ENCODE measurements at regions not wholly inside any gene's neighbourhood (a gene's known extent, or its start where the extent isn't known, plus 50 kb on each side); places are given as distances from the start of the nearest gene placed in this dataset.

- no peak for DNase-seq
Measured at GRCh38 chr5:88144219-88145001, 124.2 kb downstream of the TMEM161B start.

DNA sequence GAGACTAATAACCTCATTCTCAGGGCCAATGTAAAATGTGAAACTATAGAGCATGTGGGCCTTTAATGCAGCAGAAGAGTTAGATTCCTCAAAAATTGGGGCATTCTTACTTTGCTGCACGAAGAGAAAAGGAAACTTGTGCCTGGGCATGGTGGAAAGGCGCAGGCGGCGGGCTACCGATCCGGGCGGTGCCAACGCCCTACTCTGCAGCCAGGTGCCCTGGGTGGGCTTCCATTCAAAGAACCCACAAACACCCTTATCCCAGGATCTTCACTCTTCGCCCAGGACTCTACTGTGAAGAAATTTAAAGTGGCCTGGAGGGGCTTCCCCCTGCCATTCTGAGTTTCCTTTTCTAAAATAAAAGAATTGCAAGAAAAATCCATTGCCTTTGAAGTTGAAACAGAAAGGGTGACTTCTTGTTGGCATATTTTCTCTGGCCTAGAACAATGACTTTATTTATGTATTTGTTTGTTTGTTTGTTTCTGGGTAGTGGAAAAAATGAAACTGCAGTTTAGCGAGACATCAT lies 124.9 kb downstream of the TMEM161B start:
- no peak for DNase-seq

- no peak for DNase-seq
Measured at GRCh38 chr5:88142886-88143692, 125.6 kb downstream of the TMEM161B start.

DNA sequence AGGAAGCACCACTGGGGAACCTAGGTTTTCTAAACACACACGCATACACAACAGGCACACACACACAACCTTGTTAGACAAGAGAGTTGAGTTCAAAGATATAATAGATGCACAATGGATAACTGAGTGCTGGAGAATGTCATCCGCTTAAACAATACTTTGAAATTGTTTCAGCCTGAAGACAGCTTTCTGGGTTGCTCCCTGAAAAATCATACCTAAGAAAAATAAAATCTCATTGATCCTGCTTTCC lies 126.1 kb downstream of the TMEM161B start:
- DNase-seq = no peak

DNA sequence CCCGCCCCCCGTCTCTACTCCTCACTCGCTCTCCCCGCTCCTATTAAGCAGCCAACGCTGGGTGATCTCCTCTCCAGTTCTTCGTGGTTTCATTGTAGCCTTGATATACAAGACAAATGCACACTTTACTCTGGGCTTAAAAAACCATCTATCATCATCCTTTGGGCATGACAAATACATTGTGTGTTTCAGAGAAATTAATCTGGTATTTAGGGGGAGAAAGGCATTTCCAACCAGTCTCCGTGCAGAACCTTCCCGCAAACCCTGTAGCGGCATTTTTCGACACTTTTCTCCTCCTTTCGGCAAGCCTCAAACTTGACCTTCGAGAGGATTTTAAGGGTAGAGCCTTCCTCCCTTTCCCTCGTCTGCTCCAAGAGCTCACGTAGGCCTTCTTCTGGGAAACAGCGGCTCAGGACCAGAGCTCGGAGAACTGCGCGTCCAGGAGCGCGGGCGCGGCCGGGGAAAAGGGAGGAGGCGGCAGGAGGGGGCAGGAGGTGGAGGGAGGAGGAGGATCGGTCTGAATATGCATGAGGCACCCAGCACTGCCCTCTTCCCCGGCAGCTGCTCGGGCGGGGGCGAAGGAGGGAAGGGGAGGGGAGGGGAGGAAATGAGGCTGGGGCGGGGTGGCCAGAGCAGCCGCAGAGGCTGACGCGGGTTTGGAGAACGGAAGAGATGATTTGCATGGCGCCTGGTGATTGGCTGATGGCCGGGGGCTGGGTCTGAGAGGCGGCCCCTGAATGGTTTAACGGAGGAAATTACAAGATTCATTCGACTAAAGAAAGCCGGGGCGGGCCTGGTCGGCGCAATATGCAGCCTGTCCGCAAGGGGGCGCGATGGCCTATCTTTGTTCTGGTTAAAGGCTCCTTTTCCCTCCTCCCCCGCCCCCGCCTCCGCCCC lies 127.5 kb downstream of the TMEM161B start:
- peak; percentile 94 for DNase-seq

GRCh38 chr5:88140396-88140855 lies 128.2 kb downstream of the TMEM161B start:
- no peak for DNase-seq

DNA sequence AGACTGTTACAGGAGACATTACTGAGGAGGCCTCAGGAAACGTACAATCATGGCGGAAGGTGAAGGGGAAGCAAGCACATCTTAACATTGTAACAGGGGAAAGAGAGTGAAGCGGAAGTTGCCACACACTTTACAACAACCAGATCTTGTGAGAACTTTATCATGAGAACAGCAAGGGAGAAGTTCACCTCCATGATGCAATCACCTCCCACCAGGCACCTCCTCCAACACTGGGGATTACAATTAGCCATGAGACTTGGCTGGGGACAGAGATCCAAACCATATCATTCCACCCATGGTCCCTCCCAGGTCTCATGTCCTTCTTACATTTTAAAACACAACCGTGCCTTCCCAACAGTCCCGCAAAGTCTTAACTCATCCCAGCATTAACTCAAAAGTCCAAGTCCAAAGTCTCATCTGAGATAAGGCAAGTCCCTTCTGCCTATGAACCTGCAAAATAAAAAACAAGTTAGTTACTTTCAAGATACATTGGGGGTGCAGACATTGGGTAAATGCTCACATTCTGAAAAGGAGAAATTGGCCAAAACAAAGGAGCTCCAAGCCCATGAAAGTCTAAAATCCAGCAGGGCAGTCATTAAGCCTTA lies 138.3 kb downstream of the TMEM161B start:
- DNase-seq = no peak

DNA sequence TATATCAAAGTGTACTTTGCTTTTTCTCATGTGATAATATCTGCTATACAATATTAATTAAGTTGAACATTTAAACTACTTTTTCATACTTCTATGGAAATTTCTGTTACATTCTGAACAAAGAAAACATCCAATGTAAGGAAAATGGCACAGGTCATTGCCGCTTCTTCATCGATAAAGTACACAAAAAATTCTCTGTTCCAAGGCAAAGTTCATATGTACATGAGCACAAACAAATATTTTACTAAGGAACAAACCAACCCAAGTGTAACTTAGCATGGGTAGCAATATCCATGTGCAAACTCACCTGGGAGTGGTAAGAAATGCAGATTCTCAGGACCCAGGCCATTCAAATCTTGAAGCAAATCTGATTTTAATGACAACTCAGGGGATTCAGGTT lies 139.8 kb downstream of the TMEM161B start:
- no peak for DNase-seq

GRCh38 chr5:88119535-88120125 lies 149.0 kb downstream of the TMEM161B start:
- DNase-seq = no peak

GRCh38 chr5:88118179-88118578 lies 150.5 kb downstream of the TMEM161B start:
- no peak for DNase-seq

GRCh38 chr5:88117546-88117945 lies 151.1 kb downstream of the TMEM161B start:
- DNase-seq = no peak

DNA sequence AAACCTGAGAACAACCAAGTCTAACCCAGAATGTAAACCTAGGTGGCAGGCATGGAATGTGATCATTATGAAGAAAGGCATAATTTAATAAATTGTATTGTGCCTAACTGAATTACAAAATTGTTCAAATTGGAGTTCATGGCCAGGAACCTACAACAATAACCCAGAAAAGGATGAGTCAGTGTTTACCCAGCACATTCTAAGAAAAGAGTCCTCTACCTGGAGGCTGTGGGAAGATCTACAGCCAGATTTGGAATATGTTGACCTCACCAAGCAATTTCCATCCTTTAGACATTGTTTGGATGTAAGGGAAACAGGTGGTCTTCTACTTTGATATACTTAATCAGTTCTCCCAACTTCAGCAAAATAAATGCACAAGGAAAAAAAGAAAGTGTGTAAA lies 152.2 kb downstream of the TMEM161B start:
- DNase-seq = no peak

DNA sequence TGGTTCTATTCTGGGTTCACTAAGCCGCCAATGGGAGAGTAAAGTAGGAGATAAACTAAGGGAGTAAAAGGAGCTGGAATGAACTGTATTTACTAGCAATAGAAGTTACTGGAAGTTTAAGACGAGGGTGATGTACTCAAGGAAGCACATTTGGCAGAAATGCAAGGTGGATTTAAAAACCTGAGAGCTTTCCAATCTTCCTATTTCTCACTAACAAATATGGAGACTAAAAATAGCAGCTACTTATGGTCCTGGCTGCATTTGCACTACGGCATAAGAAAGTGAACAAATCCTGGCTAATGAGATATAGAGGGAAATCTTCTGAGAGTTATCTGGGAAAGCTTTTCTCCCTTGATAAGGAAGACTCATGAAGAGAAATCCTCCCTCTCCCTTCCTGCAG lies 153.4 kb downstream of the TMEM161B start:
- DNase-seq = no peak

GRCh38 chr5:88113429-88113828 lies 155.2 kb downstream of the TMEM161B start:
- DNase-seq = no peak

DNA sequence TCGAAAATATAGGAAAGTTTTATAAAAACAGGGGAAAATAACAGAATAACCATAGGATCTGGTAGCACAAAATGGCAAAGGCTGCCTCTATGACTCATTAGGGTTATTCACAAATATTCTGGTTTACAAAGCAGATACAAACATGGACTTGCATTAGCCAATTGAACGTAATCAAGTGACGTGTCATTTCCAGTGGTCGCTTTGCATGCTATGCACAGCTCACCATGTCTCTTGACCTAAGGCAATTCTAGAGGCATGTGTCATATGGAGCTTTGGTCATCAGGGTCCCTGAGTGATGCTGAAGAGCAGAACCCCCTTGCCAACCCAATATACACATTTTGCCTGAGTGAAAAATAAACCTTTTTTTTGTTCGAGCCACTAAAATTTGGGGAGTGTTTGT lies 158.8 kb downstream of the TMEM161B start:
- DNase-seq = no peak

DNA sequence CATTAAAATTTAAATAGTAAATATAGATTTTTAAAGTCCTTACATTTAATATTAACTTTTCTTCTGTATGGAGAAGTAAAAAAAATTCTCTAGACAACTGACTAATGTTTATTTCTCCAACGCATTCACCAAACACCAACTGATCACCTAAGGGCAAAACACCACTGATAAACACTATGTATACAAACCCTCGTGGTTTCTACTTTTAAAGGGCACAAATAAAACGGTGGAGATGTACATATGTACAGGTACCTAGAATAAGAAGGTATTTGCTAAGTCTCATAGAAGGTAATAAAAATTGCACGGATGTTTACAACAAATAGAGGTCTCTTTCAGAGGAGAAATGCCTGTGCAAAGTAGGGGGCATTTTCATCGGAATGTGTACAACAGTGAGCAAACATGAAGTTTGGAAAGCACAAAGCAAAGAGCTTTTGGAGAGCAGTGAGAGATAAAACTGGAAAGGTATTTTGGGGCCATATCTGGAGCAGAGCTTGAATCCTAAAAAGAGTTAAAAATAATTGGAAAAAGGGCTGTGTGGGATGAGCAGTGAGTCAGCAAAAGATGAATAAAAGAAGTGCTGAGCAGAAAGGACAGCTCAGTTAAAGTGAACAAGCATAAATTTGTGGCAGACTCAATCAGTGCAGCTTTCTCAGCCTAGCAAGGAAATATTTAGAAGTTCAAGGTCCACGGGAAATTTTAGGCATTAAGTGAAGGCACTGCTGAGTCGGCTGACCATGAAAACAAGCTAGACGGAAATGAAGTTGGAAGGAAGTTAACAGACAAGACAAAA lies 160.0 kb downstream of the TMEM161B start:
- no peak for DNase-seq

DNA sequence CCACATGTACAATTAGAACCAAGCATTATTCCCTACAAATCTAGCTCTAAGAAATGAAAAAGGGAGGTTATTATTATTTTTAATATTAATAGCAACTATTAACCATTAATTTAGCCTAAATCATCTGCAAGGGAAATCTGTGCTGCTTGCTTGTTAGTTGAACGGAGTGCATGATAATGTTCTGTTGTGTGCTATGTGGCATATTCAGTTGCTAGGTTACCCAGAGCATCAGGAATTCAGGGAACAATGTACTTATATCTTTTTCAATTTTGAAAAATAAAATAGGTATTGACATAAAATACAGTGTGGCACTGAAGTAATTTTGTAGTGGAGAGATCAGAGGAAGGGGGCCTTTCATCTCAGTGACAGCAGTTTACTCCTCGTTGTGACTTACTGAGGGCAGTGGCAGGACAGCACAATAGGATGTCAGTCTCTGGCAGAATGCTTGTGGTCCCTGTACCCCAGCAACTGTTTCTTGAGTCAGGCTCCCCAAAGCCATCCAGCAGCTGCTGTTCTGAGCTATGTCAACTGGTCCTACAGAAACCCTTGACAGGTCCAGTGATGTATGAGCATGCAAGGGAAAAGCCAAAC lies 173.6 kb downstream of the TMEM161B start:
- no peak for DNase-seq

DNA sequence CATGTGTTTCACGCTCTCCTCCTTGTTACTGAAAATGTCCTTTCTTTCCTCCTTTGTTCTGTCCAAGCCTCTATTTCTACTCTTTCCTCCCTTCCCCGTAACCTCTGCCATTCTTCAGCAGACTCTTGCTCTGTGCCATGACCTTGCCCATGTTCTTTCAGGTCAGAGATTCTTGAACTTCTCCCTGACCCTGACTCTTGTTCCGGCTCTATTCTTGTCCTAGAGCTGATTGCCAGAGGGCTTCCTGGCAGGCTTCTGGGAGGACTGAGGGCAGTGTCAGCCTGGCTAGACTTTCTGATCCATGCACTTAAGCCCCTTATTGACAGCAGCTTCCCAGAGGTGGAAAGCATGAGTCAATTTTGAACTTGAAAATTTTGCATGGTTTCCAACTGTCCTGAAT lies 174.2 kb downstream of the TMEM161B start:
- DNase-seq = no peak

DNA sequence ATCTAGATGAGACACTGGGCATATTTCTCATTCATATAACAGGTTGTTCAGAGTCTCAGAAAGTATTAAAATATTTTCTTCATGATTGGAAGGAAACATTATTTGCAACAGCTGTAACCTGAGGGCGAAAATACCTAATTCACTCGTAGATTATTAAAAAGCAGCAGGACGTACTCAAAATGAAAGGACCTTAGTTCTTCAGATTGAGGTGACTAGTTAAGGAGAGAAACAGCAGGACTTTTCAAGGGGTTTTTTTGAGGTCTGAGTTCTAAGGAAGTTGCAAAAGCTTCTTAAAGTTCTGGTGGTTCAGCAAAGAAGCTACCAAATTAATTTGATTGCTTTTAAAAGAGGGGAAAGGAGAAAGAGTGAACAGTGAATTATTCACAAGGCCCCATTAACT lies 174.9 kb downstream of the TMEM161B start:
- DNase-seq = no peak

GRCh38 chr5:88092958-88093605 lies 175.6 kb downstream of the TMEM161B start:
- DNase-seq = no peak

GRCh38 chr5:88092358-88092757 lies 176.3 kb downstream of the TMEM161B start:
- DNase-seq = no peak
